ENCODE measurements at regions not wholly inside any gene's neighbourhood (a gene's known extent, or its start where the extent isn't known, plus 50 kb on each side); places are given as distances from the start of the nearest gene placed in this dataset.

DNA sequence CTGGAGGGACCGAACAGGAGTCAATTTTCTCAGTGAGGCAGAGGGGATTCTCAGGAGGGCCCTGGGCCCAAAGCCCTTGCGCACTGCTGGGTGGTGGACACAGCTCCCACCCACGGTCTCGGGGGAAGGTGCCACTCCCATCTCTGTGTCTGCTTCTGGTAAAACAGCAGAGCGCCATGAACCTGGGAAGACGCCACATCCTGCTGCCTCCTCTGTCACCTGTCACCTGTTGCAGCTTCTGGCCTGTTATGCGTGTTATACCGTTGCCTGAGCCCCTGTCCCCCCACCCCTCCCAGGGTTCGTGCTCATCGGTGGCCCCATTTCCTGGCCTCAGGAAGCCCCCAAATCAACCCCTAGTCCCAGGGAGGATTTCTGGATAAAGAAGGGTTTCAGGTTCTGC is 125.8 kb upstream of the AJAP1 start:
- TF ChIP-seq POLR2A (IDR thresholded peaks at IDR 0.05) (no peak), CTCF (IDR thresholded peaks at IDR 0.05) (no peak)
